ENCODE measurements at regions not wholly inside any gene's neighbourhood (a gene's known extent, or its start where the extent isn't known, plus 50 kb on each side); places are given as distances from the start of the nearest gene placed in this dataset.
"Not testable (repeated sequence)": the region's sequence is repeated elsewhere in the genome, so short reads cannot be mapped to it uniquely, and the experiment has no call there.

DNA sequence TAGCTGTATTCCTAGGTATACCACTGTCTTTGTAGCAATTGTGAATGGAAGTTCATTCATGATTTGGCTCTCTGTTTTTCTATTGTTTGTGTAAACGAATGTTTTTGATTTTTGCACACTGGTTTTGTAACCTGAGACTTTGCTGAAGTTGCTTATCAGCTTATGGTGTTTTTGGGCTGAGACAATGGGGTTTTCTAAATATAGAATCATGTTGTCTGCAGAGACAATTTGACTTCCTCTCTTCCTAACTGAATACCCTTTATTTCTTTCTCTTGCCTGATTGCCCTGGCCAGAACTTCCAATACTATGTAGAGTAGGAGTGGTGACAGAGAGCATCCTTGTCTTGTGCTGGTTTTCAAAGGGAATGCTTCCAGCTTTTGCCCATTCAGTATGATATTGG is 761.6 kb upstream of the NCAM2 start:
- DNase-seq = not testable (repeated sequence)

- no peak for DNase-seq
Observed at GRCh38 chr21:20249401-20249800, 748.8 kb upstream of the NCAM2 start.

GRCh38 chr21:20250337-20250736 is 747.9 kb upstream of the NCAM2 start:
- no peak for DNase-seq

DNA sequence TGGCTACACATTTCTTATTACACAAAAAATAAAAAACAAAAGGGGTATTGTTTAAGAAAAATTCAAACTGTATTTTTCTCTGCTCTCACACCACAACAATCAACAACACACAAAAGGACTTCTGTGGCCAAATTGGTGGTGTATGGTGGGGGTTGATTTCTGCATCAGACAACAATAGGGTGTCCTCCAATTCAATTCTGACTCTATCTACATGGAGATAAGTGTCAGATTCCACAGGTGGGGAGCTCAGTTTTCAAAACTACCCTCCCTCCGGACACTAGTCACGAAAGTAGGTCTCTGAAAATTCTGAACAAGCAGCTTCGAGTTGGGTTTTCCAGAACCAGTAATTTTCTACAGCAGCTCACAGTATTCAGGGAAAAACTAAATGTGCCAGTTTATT is 744.9 kb upstream of the NCAM2 start:
- no peak for DNase-seq

GRCh38 chr21:20254964-20255363 is 743.2 kb upstream of the NCAM2 start:
- DNase-seq = no peak

DNA sequence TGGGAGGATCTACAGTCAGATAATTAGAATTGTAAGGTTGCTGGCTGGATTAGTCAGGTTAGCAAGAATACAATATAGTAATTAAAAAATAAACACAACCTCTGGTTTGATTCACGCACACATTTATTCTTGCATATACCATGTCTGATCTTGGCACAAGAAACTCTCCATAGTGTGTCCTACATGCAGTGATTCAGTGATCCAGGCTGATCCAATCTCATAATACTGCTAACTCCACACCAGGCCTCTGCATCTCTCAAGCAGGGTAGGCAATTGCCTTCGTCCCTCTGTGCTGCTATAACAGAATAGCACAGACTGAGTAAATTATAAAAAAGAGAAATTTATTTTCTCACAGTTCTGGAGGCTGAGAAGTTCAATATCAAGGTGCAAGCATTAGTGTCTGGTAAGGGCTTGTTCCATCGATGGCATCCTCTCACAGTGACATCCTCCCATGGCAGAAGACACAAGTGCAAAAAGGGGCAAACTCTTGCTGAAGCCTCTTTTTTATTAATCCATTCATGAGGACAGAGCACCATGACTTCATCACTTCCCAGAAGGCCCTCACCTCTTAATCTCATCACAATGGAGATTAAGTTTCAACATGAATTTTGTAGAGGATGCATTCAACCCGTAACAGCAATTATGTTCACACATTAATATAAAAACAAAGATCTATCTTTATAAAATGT is 741.0 kb upstream of the NCAM2 start:
- no peak for DNase-seq

DNA sequence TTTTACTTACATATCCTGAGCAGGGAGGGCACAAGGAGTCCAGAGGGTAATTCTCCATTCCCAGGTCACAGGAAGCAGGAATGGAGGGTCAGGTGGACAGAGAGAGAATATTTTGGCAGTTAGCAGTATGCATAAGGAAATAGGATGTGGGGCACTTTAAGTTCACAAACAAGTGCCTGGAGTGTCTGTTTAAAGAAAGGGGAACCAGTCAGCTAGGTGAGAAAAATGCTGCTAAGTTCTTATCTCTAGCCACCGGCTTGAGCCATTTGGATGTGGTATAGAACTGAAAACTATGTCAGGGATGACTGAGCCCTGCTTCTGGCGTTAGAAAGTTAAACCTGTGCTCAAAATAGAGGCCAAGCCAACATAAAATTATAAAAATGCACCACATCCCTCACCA is 739.7 kb upstream of the NCAM2 start:
- no peak for DNase-seq

DNA sequence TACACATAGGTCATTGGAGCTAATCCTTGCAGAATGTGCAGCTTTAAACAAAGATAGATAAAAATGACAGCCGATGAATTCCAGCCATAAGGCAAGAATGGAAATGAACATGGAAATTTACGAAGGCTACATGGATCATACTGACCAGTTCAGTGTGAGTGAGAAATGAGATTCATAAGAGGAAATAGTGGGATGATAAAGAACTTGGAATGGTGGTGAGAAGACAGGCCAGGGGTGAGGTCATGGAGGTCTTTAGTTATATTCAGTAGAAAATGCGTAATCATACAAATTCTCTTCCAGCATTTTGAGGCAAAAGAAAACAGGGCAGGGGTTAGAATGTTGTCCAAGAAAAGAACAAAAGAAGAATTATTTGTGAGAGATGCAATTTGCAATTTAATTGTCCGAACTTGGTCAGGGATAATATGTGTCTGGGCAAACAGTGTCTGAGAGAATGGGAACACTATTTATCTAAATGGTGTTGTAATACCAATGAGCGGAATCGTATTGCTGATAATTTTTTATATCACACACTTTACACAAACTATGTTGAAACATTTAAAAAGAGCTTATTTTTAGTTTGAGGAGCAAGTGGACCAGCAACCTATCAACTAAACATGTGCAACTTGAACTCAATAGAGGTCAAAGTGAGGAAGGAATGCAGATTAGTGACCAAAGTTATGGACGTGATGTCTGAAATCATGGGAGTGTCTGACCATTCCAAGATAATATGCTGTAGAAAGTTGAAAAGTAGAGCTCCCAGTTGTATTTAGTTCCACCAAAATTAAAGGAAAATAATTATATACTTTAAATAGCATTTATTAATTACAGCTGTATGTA is 739.0 kb upstream of the NCAM2 start:
- no peak for DNase-seq

GRCh38 chr21:20260124-20260523 is 738.1 kb upstream of the NCAM2 start:
- no peak for DNase-seq

DNA sequence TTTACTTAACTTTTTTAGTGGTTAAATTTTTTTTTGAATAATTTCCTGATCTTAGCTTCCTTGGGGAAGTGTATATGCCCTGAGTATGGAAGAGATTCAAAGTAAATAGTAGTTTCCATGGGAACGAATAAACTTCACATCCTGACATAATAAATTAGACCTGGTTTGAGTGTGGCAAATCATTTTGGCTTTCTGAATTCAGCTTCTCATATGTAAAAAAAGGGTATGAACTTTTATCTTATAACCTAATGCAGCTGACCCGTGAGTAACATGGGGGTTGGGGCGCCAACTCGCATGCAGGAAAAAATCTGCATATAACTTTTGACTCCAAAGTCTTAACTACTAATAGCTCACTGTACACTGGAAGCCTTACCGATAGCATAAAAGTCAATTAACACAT is 736.8 kb upstream of the NCAM2 start:
- DNase-seq = no peak

GRCh38 chr21:20265707-20266440 is 732.3 kb upstream of the NCAM2 start:
- no peak for DNase-seq

DNA sequence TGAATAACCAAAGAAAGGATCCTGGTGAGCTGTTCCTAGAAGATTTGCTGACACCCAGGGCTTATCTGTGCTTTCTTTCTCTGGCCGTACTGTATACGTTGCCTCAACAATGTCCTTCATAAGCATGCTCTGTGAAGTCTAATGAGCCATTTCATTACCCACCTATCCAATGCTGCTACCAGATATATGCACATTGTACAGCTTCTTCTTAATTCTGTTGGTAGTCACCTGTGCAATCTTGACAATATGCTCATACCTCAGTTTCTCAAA is 731.8 kb upstream of the NCAM2 start:
- DNase-seq = no peak

DNA sequence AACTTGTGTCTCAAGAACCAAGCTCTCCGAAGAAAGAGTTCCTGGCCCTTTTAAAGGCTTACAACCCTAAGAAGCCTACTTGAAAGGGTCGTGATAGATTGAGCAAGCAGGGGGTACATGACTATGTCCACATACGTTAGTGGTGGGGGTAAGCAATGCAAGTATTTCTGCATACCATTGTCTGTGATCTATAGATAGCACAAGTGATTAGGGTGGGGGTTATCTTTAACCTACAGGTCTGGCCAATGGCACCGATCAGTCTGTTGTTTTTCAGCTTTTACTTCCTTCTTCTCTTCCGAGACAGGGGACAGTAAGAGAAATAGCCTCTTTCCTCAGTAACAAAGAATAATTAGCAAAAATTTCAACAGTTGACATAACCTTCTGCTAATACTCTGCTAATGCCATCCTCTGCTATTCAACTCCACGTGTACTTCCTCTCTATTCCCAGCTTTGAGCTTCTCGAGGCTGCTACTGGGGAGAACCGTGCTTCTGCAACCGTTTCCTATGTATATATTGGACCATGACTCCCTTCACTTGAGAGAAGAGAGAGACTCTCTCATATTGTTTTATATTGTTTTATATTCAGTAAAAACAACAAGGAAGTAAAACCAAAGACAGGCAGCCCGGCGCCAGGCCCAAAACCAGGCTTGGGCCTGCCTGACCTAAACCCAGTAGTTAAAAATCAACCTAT is 727.7 kb upstream of the NCAM2 start:
- DNase-seq = no peak

GRCh38 chr21:20272791-20273362 is 725.3 kb upstream of the NCAM2 start:
- no peak for DNase-seq

DNA sequence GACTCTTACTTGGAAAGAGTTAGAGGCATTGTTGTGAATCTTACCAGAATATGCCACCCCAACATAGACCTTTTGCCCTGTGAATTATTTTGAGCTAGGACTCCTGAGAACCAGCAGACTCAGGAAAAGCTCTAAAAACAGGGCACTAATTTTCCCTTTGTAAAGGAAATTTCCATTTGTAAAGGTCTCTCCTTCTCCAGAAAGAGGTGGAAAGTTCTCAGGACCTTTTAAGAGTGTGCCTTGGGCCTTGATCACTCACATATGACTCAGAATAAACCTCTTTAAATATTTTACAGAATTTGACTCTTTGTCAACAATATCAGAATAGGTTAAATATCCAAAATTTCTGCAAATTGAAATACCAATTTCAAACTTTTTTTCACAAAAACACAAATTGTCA is 721.8 kb upstream of the NCAM2 start:
- no peak for DNase-seq

DNA sequence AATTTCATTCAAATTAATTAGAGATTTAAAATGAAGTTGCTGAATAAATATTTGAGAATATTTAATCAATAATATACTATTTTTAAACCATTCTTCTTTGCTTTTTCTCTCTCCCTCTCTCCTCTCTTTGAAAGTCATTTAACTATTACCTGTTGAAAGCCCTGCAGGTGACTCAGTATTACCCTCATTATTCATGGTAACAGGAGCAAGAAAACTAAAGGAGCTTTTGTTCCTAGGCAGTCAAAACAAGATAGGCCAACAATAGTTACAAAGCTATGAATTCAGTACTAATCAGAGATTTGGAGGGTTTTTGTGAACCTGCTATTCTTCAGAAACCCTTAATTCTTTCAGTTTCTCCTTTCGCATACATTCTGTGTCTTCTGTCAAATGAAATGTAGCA is 721.3 kb upstream of the NCAM2 start:
- DNase-seq = no peak

- no peak for DNase-seq
Observed at GRCh38 chr21:20283836-20284235, 714.4 kb upstream of the NCAM2 start.

DNA sequence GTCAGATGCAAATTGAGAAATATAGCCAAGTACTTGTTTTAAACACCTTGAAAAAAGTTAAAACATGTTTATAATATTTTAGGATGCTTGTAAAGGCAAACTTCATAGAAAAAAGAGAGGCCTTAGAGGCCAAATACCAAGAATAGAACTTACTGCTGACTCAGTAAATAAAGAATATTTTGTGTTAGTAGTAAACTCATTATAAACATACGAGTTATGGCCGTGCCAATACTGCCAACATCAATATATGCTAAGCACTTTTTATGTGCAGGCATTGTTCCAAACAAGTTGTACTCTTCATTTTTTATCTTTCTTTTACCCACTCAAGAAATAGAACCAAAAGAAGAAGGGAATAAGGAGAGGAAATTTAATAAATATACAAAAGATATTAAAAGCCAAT is 705.9 kb upstream of the NCAM2 start:
- no peak for DNase-seq

- not testable (repeated sequence) for DNase-seq
Observed at GRCh38 chr21:20292854-20293253, 705.4 kb upstream of the NCAM2 start.

DNA sequence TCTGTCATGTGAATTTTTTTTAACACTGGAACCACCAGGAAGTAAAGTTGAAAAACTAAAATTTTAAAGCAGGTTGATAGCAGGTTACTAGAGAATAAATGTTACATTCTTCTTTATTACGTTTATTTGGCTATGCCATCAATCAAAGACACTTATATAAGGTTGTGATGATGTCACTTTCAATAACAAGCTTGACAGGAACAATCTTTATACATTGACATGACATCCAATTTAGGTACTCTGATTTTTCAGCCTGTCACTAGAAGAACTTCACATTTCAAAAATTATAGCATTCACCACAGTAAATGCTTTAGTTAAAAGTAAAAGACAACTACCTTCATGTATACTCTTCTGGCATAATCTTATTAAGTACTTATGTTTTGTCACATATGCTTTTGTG is 696.8 kb upstream of the NCAM2 start:
- DNase-seq = no peak

DNA sequence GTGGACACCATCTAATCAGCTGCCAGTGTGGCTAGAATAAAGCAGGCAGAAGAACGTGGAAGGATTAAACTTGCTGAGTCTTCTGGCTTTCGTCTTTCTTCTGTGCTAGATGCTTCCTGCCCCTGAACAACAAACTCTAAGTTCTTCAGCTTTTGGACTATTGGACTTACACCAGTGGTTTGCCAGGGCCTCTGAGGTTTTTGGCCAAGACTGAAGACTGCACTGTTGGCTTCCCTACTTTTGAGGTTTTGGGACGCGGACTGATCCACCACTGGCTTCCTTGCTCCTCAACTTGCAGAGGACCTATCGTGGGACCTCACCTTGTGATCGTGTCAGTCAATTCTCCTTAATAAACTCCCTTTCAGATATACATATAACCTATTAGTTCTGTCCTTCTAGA is 696.1 kb upstream of the NCAM2 start:
- no peak for DNase-seq

DNA sequence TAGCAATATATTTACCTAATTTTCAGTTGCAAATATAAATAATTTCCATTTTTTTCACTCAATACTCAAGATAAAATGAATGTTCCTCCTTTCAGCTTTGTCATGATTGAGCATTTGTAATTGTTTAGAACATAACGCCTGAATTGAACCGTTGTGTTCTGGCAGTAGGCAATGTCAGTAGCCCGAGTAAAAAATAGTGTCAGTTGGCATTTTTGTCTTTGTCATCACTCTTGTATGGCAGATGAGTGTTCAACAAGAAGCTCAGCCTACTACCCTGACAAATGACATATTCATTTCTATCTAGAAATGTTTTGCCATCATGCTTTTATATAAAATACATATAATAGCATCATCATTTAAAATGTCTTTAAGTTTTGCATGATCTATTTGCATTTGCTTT is 691.4 kb upstream of the NCAM2 start:
- DNase-seq = no peak
